PC-9 (cell line): ENCODE measurements at regions not wholly inside any gene's neighbourhood (a gene's known extent, or its start where the extent isn't known, plus 50 kb on each side); places are given as distances from the start of the nearest gene placed in this dataset.

Experiments used
- CTCF ChIP-seq: fragments of 200-600 bp; sonication (generic); conservative IDR thresholded peaks from 2 replicates; pipeline ENCODE4 v1.6.1; 2017; ENCODE audit warnings: mixed run types, antibody characterized with exemption, mild to moderate bottlenecking, moderate library complexity
- EZH2 ChIP-seq: fragments of 200-600 bp; sonication (generic); IDR thresholded peaks from 2 replicates; pipeline ENCODE4 v1.8.0; 2017; ENCODE audit warnings: antibody characterized with exemption, low read depth

- TF ChIP-seq CTCF = no peak
- no peak for TF ChIP-seq EZH2
These were observed 57.3 kb upstream of the RNF7 start for GRCh38 chr3:141680620-141681389.
